ENCODE measurements at regions not wholly inside any gene's neighbourhood (a gene's known extent, or its start where the extent isn't known, plus 50 kb on each side); places are given as distances from the start of the nearest gene placed in this dataset.
A peak's percentile ranks its signal among the peaks of the same experiment; 100 is the strongest.

GRCh38 chr3:194201953-194202666, 66.2 kb downstream of the HES1 start:
- H3K36me3 Mint-ChIP-seq (ENCODE audit: unreplicated experiment) = no peaks in the 10 kb centered on the region
- H3K9me3 Mint-ChIP-seq (ENCODE audit: unreplicated experiment) = peaks cover 5% of the 10 kb centered on the region
- H3K4me3 Mint-ChIP-seq (ENCODE audit: unreplicated experiment) = no peak overlapping the region
- no peak for DNase-seq
- TF ChIP-seq, protein P1, sequence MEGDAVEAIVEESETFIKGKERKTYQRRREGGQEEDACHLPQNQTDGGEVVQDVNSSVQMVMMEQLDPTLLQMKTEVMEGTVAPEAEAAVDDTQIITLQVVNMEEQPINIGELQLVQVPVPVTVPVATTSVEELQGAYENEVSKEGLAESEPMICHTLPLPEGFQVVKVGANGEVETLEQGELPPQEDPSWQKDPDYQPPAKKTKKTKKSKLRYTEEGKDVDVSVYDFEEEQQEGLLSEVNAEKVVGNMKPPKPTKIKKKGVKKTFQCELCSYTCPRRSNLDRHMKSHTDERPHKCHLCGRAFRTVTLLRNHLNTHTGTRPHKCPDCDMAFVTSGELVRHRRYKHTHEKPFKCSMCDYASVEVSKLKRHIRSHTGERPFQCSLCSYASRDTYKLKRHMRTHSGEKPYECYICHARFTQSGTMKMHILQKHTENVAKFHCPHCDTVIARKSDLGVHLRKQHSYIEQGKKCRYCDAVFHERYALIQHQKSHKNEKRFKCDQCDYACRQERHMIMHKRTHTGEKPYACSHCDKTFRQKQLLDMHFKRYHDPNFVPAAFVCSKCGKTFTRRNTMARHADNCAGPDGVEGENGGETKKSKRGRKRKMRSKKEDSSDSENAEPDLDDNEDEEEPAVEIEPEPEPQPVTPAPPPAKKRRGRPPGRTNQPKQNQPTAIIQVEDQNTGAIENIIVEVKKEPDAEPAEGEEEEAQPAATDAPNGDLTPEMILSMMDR (IDR thresholded peaks at IDR 0.05; ENCODE audit: partially characterized antibody, unreplicated experiment) = no peak
- peaks cover 10% of the 10 kb centered on the region for H3K4me1 Mint-ChIP-seq (ENCODE audit: low read depth, unreplicated experiment)
- no peak overlapping the region for H3K27ac Mint-ChIP-seq (ENCODE audit: unreplicated experiment)
- H3K27me3 Mint-ChIP-seq (ENCODE audit: unreplicated experiment) = peaks cover 9% of the 10 kb centered on the region

GRCh38 chr3:194203482-194204041, 67.6 kb downstream of the HES1 start:
- TF ChIP-seq, protein P1 (IDR thresholded peaks at IDR 0.05; ENCODE audit: partially characterized antibody, unreplicated experiment) = no peak
- H3K4me3 Mint-ChIP-seq (ENCODE audit: unreplicated experiment) = peak overlapping the region; percentile 81
- peaks cover 7% of the 10 kb centered on the region for H3K27me3 Mint-ChIP-seq (ENCODE audit: unreplicated experiment)
- peaks cover 10% of the 10 kb centered on the region for H3K4me1 Mint-ChIP-seq (ENCODE audit: low read depth, unreplicated experiment)
- no peaks in the 10 kb centered on the region for H3K36me3 Mint-ChIP-seq (ENCODE audit: unreplicated experiment)
- H3K27ac Mint-ChIP-seq (ENCODE audit: unreplicated experiment) = no peak overlapping the region
- peaks cover 2% of the 10 kb centered on the region for H3K9me3 Mint-ChIP-seq (ENCODE audit: unreplicated experiment)
- DNase-seq = no peak

DNA sequence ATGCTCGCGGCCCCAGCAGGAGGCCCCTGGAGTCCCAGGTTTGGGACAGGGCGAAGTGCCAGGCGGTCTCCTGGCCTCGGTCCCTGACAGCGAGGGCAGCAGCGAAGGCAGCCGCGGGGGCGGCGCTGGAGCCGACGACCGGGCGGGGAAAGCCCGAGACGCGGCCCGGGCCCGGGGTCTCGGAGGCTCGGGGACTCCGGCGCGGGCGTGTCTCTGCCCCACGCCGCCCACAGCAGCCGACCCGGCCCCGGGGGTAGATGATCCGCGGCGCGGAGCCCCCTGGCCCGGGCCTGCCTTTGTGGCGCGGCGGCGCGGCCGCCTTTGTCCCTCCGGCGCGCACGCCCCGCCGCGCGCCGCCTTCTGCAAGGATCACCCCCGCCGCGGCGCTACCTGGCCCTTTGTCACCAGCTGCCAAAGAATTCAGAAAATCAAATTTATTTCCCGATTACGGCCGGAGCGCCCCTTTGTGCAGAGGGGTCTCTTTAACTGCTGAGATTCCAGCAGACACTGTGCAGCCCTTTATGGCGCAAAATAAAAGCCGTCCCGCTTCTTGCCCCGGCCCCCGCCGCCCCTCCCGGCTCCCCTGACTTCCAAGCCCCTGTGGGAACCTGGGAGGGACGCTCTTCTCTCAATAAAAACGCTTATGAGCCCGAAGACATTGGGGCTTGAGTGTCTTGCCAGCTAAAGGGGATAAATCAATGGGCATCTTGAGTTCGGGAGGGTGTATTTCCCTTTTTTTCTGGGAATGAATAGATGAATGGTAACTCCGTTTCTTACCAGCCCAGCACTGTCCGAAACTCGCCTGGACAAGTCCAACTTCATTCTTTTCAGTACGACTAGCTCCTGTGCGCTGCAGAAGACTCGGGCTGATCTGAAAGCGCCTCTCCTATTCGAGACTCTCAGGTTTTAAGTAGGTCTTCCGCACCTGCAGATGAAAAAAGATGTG, 68.4 kb downstream of the HES1 start:
- Mint-ChIP-seq H3K27me3 (ENCODE audit: unreplicated experiment) (peaks cover 7% of the 10 kb centered on the region), H3K36me3 (ENCODE audit: unreplicated experiment) (no peaks in the 10 kb centered on the region), H3K9me3 (ENCODE audit: unreplicated experiment) (peaks cover 2% of the 10 kb centered on the region), H3K27ac (ENCODE audit: unreplicated experiment) (peak overlapping the region; percentile 4), H3K4me1 (ENCODE audit: low read depth, unreplicated experiment) (peaks cover 10% of the 10 kb centered on the region), H3K4me3 (ENCODE audit: unreplicated experiment) (peak overlapping the region; percentile 81)
- TF ChIP-seq, protein P1 (IDR thresholded peaks at IDR 0.05; ENCODE audit: partially characterized antibody, unreplicated experiment) = no peak
- DNase-seq = peak; percentile 48

GRCh38 chr3:194205675-194206133, 69.8 kb downstream of the HES1 start:
- Mint-ChIP-seq H3K36me3 (ENCODE audit: unreplicated experiment) (no peaks in the 10 kb centered on the region), H3K4me1 (ENCODE audit: low read depth, unreplicated experiment) (peaks cover 7% of the 10 kb centered on the region), H3K9me3 (ENCODE audit: unreplicated experiment) (peaks cover 2% of the 10 kb centered on the region), H3K27ac (ENCODE audit: unreplicated experiment) (no peak overlapping the region), H3K4me3 (ENCODE audit: unreplicated experiment) (peak overlapping the region; percentile 18), H3K27me3 (ENCODE audit: unreplicated experiment) (peaks cover 7% of the 10 kb centered on the region)
- peak; percentile 30 for DNase-seq
- TF ChIP-seq, protein P1 (IDR thresholded peaks at IDR 0.05; ENCODE audit: partially characterized antibody, unreplicated experiment) = no peak

Data from glutamatergic neuron (in vitro differentiated cells).